ENCODE measurements at regions not wholly inside any gene's neighbourhood (a gene's known extent, or its start where the extent isn't known, plus 50 kb on each side); places are given as distances from the start of the nearest gene placed in this dataset.
A peak's percentile ranks its signal among the peaks of the same experiment; 100 is the strongest.

- Histone ChIP-seq H3K4me1 (peaks cover 13% of the 10 kb centered on the region), H3K9me3 (no peaks in the 10 kb centered on the region), H3K27ac (peak overlapping the region; percentile 40), H3K4me3 (peak overlapping the region; percentile 28 to 43), H3K27me3 (no peaks in the 10 kb centered on the region), H3K36me3 (no peaks in the 10 kb centered on the region)
- TF ChIP-seq POLR2AphosphoS5 (IDR thresholded peaks at IDR 0.05; ENCODE audit: insufficient read depth in 1 of 2, low read depth in 1 of 2) (no peak), CTCF (IDR thresholded peaks at IDR 0.05) (no peak), POLR2A (IDR thresholded peaks at IDR 0.05) (no peak)
- no peak for DNase-seq (ENCODE audit: extremely low spot score in 2 of 2)
- intact Hi-C loops (cut with DNase I), result loop anchor here (2.0 kb wide), 1 partner anchor 122 kb away; no protein-coding TSS in a partner anchor
These were observed 70.8 kb upstream of the SLC1A4 start for GRCh38 chr2:64918220-64918886.

GRCh38 chr2:64919261-64919660 lies 69.9 kb upstream of the SLC1A4 start:
- H3K36me3 ChIP-seq, result no peaks in the 10 kb centered on the region
- DNase-seq (ENCODE audit: extremely low spot score in 2 of 2), result no peak
- no peak overlapping the region for H3K4me3 ChIP-seq
- H3K4me1 ChIP-seq, result peaks cover 13% of the 10 kb centered on the region
- H3K27me3 ChIP-seq, result no peaks in the 10 kb centered on the region
- intact Hi-C loops (cut with DNase I), result loop anchor here (2.0 kb wide), 1 partner anchor 122 kb away; no protein-coding TSS in a partner anchor
- no peak for TF ChIP-seq POLR2A (IDR thresholded peaks at IDR 0.05)
- no peak for TF ChIP-seq POLR2AphosphoS5 (IDR thresholded peaks at IDR 0.05; ENCODE audit: insufficient read depth in 1 of 2, low read depth in 1 of 2)
- no peak for TF ChIP-seq CTCF (IDR thresholded peaks at IDR 0.05)
- H3K27ac ChIP-seq, result no peak overlapping the region
- no peaks in the 10 kb centered on the region for H3K9me3 ChIP-seq

- intact Hi-C loops (cut with DNase I), result no loop called here
- Histone ChIP-seq H3K27me3 (no peaks in the 10 kb centered on the region), H3K4me1 (peaks cover 13% of the 10 kb centered on the region), H3K27ac (no peak overlapping the region), H3K9me3 (no peaks in the 10 kb centered on the region), H3K36me3 (no peaks in the 10 kb centered on the region), H3K4me3 (no peak overlapping the region)
- DNase-seq (ENCODE audit: extremely low spot score in 2 of 2), result no peak
- TF ChIP-seq POLR2AphosphoS5 (IDR thresholded peaks at IDR 0.05; ENCODE audit: insufficient read depth in 1 of 2, low read depth in 1 of 2), result no peak
- TF ChIP-seq CTCF (IDR thresholded peaks at IDR 0.05), result no peak
These were observed 66.5 kb upstream of the SLC1A4 start for GRCh38 chr2:64922482-64923384.

GRCh38 chr2:64923385-64923710 lies 65.9 kb upstream of the SLC1A4 start:
- TF ChIP-seq POLR2AphosphoS5 (IDR thresholded peaks at IDR 0.05; ENCODE audit: insufficient read depth in 1 of 2, low read depth in 1 of 2) (no peak), POLR2A (IDR thresholded peaks at IDR 0.05) (no peak), CTCF (IDR thresholded peaks at IDR 0.05) (no peak)
- H3K36me3 ChIP-seq, result no peaks in the 10 kb centered on the region
- H3K9me3 ChIP-seq, result no peaks in the 10 kb centered on the region
- peaks cover 7% of the 10 kb centered on the region for H3K4me1 ChIP-seq
- no peak overlapping the region for H3K4me3 ChIP-seq
- DNase-seq (ENCODE audit: extremely low spot score in 2 of 2), result no peak
- intact Hi-C loops (cut with DNase I), result no loop called here
- no peak overlapping the region for H3K27ac ChIP-seq
- no peaks in the 10 kb centered on the region for H3K27me3 ChIP-seq
